Stimulated activated CD8-positive, alpha-beta memory T cell treated with anti-CD3 and anti-CD28 coated beads, Interleukin-7, amount 100 ng/mL, for 1 hour (primary cell): ENCODE measurements at regions not wholly inside any gene's neighbourhood (a gene's known extent, or its start where the extent isn't known, plus 50 kb on each side); places are given as distances from the start of the nearest gene placed in this dataset.
"Not testable (repeated sequence)": the region's sequence is repeated elsewhere in the genome, so short reads cannot be mapped to it uniquely, and the experiment has no call there.

Experiments
- DNase-seq, 2 donors: peaks; one replicate each; pipeline ENCODE4 v3.0.0-alpha.2; 2020; ENCODE audit warnings: low read depth in 2 of 2

- no peak for DNase-seq
Observed at GRCh38 chr12:124706363-124706762, 139.0 kb upstream of the NCOR2 start.

GRCh38 chr12:124705545-124706138 lies 138.2 kb upstream of the NCOR2 start:
- DNase-seq, result no peak

GRCh38 chr12:124704619-124705018 lies 137.2 kb upstream of the NCOR2 start:
- no peak for DNase-seq

GRCh38 chr12:124703856-124704255 lies 136.4 kb upstream of the NCOR2 start:
- no peak for DNase-seq

GRCh38 chr12:124702736-124703135 lies 135.3 kb upstream of the NCOR2 start:
- DNase-seq, result no peak

- no peak for DNase-seq
Observed at GRCh38 chr12:124700810-124701592, 133.6 kb upstream of the NCOR2 start.

GRCh38 chr12:124699909-124700308 lies 132.5 kb upstream of the NCOR2 start:
- no peak for DNase-seq

GRCh38 chr12:124698998-124699305 lies 131.5 kb upstream of the NCOR2 start:
- DNase-seq, result no peak

- no peak for DNase-seq
Observed at GRCh38 chr12:124698211-124698997, 131.0 kb upstream of the NCOR2 start.

- not testable (repeated sequence) for DNase-seq
Observed at GRCh38 chr12:124697722-124698121, 130.3 kb upstream of the NCOR2 start.

GRCh38 chr12:124696693-124697476 lies 129.5 kb upstream of the NCOR2 start:
- DNase-seq, result no peak

- DNase-seq, result no peak
Observed at GRCh38 chr12:124695861-124696260, 128.4 kb upstream of the NCOR2 start.

GRCh38 chr12:124694846-124695497 lies 127.6 kb upstream of the NCOR2 start:
- DNase-seq, result no peak

GRCh38 chr12:124694250-124694649 lies 126.8 kb upstream of the NCOR2 start:
- DNase-seq, result no peak

- no peak for DNase-seq
Observed at GRCh38 chr12:124693111-124693723, 125.8 kb upstream of the NCOR2 start.

- no peak for DNase-seq
Observed at GRCh38 chr12:124692443-124692842, 125.0 kb upstream of the NCOR2 start.

- no peak for DNase-seq
Observed at GRCh38 chr12:124691429-124691828, 124.0 kb upstream of the NCOR2 start.

- DNase-seq, result no peak
Observed at GRCh38 chr12:124689631-124690030, 122.2 kb upstream of the NCOR2 start.

GRCh38 chr12:124688356-124688992 lies 121.1 kb upstream of the NCOR2 start:
- DNase-seq, result no peak

- DNase-seq, result no peak
Observed at GRCh38 chr12:124687917-124688316, 120.5 kb upstream of the NCOR2 start.
